Inflammatory macrophage (primary cell): ENCODE measurements at regions not wholly inside any gene's neighbourhood (a gene's known extent, or its start where the extent isn't known, plus 50 kb on each side); places are given as distances from the start of the nearest gene placed in this dataset.
"Not testable (repeated sequence)": the region's sequence is repeated elsewhere in the genome, so short reads cannot be mapped to it uniquely, and the experiment has no call there.

Experiments used
- DNase-seq, 2 donors: peaks; one replicate each; pipeline ENCODE4 v3.0.0-alpha.2; 2020 to 2022

- no peak for DNase-seq
Measured at GRCh38 chr19:20482721-20483120, 82.9 kb downstream of the ZNF737 start.

DNA sequence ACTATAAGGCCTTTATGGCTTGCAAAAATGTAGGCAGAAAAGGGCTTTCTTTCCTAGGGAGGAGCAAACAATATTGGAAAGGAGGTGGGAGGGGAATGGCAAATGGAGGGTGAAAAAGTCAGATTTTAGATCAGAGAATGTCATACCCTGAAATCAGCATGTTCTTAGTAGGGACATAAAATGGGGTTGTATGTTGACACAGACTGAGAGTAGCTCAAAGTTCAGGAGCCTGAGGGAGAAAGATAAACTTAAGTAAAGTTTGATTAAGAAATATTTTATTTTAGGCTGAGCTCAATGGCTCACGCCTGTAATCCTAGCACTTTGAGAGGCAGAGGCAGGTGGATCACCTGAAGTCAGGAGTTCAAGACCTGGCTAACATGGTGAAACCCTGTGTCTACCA is 83.8 kb downstream of the ZNF737 start:
- DNase-seq = no peak

DNA sequence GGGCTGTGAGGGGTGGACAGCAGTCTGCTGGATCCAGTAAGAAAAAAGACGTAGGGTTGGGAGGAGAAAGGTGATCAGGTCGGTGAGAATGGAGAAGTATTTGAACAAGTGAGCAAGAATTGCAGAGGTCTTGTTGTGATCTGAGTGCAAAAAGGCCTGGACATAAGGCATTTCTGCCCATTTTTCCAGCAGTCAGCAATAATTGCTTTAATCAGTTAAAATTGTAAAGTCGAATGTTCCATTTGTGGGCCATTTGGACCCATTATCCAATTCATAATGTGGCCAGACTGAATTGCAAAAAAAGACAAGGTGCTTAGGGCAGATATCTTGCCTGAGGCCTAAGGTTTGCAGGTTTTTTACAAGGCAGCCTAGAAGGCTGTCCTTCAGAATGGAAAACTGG is 86.1 kb downstream of the ZNF737 start:
- DNase-seq = no peak

DNA sequence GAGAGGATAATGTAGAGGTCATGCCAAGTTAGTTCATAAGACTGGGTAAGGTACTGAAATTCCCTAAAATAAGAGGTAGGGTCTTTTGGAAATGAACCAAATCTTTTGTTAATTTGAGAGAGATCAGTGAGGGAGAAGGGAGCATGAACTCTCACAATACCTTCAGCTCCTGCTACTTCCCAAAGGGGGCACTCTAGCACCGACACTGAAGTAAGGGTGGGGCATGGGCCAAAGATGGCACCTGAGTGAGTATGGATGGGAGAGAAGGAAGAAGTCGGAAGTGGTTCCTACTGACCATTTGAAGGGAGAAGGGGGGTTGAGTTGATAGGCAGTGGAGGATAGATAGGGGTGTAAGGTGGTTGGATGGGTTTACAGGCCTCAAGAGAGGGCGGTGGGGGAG is 86.6 kb downstream of the ZNF737 start:
- DNase-seq = no peak

DNA sequence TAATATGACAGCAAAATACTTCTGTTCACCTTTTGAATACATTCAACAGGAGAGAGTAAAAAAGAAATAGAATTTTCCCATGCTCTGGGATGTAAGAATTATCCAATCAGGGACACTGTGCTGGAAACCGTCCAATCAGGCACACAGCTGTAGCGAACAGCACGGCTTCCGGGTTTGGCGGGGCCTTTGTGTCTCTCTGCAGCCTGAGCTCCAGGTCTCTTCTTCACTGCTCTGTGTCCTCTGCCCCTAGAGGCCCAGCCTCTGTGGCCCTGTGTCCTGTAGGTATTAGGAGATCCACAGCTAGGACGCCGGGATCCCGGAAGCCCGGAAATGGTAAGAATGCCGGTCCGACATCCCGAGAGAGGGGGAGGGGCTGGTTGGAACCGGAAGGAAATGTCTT is 92.7 kb downstream of the ZNF737 start:
- no peak for DNase-seq

- no peak for DNase-seq
Measured at GRCh38 chr19:20471431-20471830, 94.2 kb downstream of the ZNF737 start.

GRCh38 chr19:20470345-20471135 is 95.0 kb downstream of the ZNF737 start:
- DNase-seq = no peak

DNA sequence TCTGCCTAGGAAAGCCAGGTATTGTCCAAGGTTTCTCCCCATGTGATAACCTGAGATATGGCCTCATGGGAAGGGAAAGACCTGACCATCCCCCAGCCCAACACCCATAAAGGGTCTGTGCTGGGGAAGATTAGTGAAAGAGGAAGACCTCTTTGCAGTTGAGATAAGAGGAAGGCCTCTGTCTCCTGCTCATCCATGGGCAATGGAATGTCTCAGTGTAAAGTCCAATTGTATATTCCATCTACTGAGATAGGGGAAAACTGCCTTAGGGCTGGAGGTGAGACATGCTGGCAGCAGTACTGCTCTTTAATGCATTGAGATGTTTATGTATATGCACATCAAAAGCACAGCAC is 99.0 kb downstream of the ZNF737 start:
- not testable (repeated sequence) for DNase-seq

DNA sequence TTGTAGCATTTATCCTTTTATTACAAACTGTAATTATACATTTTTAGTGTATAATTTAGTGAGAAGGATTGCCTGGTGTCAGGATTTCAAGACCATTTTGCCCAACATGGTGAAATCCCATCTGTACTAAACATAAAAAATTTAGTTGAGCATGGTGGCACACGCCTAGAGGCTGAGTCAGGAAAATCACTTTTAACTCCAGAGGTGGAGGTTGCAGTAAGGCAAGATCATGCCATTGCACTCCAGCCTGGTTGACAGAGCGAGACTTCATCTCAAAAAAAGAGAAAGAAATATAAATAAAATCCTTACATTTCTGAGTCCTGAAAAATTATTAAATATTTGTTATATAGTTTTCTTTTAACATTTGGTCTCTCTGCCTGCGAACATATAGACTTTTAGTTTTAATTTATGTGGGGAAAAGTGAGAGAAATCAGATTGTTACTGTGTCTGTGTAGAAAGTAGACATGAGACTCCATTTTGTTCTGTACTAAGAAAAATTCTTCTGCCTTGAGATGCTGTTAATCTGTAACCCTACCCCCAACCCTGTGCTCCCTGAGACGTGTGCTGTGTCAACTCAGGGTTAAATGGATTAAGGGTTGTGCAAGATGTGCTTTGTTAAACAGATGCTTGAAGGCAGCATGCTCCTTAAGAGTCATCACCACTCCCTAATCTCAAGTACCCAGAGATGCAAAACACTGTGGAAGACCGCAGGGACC is 99.5 kb downstream of the ZNF737 start:
- DNase-seq = not testable (repeated sequence)

DNA sequence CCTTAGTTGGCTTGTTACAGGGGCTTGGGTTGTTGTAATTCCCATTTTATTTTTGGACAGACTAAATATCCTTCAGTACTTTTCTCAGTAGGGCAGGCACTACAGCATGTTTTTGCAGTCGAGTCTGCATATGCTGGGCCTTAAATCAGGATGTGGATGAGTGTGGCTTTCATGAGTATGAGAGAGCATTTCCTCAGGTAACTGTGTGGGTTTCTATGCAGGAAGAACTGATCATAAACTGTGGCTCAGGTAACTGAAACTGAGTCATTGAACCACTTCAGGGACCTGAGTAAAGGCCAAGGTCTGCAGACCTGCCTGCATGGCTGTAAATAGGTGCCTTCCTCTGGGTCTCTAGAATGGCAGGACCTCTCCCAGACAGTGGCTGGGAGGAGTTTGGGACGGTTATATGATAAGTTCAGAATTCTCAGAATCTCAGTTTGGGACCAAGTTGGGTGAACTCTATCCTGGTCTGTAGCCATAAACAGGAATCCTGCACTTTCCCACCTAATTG is 112.1 kb downstream of the ZNF737 start:
- DNase-seq = no peak

GRCh38 chr19:20444202-20444885 is 121.2 kb downstream of the ZNF737 start:
- no peak for DNase-seq

- DNase-seq = not testable (repeated sequence)
Measured at GRCh38 chr19:20432266-20432842, 133.2 kb downstream of the ZNF737 start.

- DNase-seq = no peak
Measured at GRCh38 chr19:20431826-20432225, 133.8 kb downstream of the ZNF737 start.

DNA sequence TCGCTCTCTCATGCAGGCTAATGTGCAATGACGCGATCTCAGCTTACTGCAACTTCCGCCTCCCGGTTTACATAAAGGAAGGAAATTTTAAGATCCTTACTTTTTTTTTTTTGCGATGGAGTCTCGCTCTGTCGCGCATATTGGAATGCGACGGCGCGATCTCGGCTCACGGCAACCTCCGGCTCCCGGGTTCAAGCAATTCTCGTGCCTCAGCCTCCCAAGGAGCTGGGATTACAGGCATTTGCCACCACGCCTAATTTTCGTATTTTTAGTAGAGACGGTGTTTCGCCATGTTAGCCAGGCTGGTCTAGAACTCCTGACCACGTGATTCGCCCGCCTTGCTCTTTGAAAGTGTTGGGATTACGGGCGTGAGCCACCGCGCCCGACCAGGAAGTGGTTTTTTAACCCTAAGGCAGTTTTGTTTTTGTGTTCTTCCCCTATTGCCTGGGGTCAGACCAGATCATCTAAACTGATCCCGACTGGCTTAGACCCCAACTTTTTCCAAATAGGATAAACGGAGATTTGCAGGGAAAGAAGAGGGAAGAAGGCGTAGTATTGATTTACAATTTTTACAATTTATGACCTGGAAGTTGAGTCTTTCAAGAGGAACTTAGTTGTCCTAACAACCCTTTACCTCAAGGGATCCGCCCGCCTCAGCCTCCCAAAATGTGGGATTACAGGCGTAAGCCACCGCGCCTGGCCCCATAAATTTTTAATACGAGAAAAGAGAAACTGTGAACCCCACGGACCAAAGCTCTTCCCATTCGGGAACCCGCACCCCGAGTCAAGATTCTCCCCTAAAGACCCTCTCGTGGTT is 142.0 kb downstream of the ZNF737 start:
- peak; percentile 61 to 82 for DNase-seq

GRCh38 chr19:20422216-20423205 is 143.1 kb downstream of the ZNF737 start:
- DNase-seq = no peak

DNA sequence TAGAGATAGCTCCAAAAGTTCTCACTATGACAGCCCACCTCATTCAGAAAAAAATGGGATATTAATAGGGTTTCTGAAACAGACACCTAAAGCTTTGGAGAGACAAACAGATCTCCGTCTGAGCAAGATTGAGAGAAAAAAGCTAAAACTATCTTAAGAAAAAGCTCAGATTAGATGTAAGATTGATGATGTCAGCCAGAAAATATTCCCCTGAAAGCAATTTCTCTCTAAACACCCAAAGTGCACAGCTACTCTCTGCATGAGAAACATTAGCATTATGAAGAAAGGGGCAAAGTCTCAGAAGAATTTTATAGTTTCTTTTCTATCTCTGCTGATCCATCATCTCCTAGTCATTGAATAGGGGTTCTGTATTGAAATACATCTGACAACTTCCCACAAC is 148.9 kb downstream of the ZNF737 start:
- no peak for DNase-seq

DNA sequence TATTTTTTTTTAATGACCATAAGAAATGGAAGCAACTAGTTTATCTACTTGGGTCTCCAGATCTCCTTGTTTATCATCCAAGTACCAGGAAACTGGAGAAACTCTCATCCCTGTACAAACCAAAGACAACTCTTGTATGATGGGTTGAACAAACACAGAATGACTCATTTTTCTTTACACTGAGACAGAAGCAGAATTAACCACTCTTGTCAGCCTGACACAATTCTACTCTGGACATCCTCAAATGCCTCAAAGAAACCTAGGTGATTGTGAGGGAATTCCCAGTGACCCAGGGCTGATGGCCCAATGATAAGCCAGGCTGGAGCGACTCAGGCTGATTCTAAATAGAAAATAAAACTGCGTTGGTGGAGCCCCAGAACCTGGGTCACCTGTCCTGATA is 151.5 kb downstream of the ZNF737 start:
- DNase-seq = no peak

DNA sequence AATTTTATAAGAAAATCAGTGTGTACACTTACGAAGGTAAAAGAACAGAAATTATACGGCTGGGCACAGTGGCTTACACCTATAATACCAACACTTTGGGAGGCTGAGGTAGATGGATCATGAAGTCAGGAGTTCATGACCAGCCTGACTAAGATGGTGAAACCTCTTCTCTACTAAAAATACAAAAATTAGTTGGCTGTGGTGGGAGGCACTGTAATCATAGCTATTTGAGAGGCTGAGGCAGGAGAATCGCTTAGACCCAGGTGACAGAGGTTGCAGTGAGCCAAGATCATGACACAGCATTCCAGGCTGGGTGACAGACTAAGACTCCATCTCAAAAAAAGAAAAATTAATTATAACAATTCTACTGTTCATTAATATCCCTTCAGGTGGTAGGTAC is 151.9 kb downstream of the ZNF737 start:
- DNase-seq = no peak

GRCh38 chr19:20412846-20413245 is 152.7 kb downstream of the ZNF737 start:
- no peak for DNase-seq

DNA sequence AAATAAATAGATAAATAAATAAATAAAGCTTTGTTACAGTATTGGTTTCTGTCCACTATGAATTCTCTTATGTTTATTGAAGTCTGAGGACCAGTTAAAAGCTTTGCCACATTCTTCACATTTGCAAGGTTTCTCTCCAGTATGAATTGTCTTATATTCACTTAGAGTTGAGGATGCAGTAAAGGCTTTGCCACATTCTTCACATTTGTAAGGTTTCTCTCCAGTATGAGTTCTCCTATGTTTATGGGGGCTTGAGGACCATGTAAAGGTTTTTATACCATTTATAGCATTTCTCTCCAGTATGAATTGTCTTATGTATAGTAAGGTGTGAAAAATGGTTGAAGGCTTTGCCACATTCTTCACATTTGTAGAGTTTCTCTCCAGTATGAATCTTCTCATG is 168.3 kb downstream of the ZNF737 start:
- DNase-seq = no peak

GRCh38 chr19:20388706-20389225 is 176.8 kb downstream of the ZNF737 start:
- no peak for DNase-seq
